Coronary artery (tissue), 2 donors: ENCODE measurements at regions not wholly inside any gene's neighbourhood (a gene's known extent, or its start where the extent isn't known, plus 50 kb on each side); places are given as distances from the start of the nearest gene placed in this dataset.
"Not testable (repeated sequence)": the region's sequence is repeated elsewhere in the genome, so short reads cannot be mapped to it uniquely, and the experiment has no call there.

Experiments used
- DNase-seq: peaks from one replicate; pipeline ENCODE4 v3.0.0-alpha.2; 2017; ENCODE audit warnings: low spot score
- H3K27ac ChIP-seq, 2 donors: fragments of 200-600 bp; sonication (generic); one replicate each; pipeline ENCODE4 v1.5.1; 2016 to 2019
- H3K4me3 ChIP-seq: fragments of 200-600 bp; sonication (generic); 2 replicates; pipeline ENCODE4 v1.5.1; 2016; ENCODE audit warnings: mild to moderate bottlenecking, moderate library complexity
- TF ChIP-seq, protein P1 (sequence below): fragments of 200-600 bp; sonication (generic); IDR thresholded peaks from one replicate; pipeline ENCODE4 v1.5.1; 2019; ENCODE audit warnings: antibody characterized with exemption

DNA sequence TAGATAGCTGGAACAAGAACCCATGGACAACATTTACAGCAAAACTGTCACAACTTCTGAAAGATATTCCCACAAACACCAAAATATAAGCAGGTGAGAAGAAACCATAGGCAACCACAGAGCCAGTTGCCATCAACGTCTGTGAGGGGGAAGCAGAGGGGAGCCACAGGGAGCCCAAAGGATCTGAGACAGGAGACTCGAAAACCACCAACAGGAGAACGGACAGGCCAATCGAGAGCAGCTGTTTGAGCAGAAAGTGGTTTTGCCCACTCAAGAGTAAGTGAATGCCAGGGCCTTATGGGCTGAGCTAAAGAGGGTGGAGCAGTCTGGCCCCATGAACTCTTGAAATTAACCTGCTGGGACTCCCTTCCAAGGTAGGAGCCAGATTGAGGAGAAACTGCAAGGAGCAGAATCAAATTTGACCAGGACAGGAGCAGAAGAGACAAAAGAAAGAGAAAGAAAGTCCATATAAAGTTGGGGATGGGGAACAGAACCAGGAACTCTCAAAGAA lies 195.4 kb downstream of the ANKRD60 start:
- TF ChIP-seq, protein P1, sequence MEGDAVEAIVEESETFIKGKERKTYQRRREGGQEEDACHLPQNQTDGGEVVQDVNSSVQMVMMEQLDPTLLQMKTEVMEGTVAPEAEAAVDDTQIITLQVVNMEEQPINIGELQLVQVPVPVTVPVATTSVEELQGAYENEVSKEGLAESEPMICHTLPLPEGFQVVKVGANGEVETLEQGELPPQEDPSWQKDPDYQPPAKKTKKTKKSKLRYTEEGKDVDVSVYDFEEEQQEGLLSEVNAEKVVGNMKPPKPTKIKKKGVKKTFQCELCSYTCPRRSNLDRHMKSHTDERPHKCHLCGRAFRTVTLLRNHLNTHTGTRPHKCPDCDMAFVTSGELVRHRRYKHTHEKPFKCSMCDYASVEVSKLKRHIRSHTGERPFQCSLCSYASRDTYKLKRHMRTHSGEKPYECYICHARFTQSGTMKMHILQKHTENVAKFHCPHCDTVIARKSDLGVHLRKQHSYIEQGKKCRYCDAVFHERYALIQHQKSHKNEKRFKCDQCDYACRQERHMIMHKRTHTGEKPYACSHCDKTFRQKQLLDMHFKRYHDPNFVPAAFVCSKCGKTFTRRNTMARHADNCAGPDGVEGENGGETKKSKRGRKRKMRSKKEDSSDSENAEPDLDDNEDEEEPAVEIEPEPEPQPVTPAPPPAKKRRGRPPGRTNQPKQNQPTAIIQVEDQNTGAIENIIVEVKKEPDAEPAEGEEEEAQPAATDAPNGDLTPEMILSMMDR = no peak
- no peak for DNase-seq
- Histone ChIP-seq H3K27ac (no peak overlapping the region), H3K4me3 (no peak overlapping the region)

DNA sequence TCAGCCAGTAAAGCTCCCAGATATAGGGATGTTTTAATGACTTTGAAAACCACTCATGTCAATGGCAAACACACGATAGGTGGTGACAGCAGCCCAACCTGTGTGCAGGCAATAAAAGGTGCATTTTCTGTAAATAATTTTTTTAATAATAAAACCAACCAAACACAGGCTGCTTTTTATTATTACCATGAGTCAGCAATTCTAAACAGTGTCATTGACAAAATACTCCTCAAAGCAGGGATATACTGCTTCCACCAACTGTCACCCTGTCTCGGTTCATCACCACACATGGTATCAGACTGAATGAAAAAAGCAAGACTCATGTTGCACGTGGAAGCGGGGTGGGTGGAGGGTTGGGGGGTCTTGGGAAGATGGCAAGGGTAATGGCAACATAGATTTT lies 195.9 kb downstream of the ANKRD60 start:
- H3K27ac ChIP-seq = no peak overlapping the region
- no peak overlapping the region for H3K4me3 ChIP-seq
- no peak for DNase-seq
- TF ChIP-seq, protein P1 = no peak

DNA sequence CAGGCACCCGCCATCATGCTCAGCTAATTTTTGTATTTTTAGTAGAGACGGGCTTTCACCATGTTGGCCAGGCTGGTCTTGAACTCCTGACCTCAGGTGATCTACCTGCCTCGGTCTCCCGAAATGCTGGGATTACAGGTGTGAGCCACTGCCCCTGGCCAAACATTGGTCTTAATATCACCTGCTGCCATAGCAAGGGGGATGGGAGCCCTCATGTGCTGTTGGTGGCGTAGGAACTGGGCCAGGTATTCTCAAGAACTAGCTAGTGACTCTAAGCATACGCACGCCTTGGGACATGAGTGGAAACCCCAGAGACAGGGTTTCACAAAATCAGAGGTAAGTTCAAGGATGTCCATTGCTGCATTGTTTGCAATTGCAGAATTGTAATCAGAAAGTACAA lies 197.1 kb downstream of the ANKRD60 start:
- not testable (repeated sequence) for H3K4me3 ChIP-seq, H3K27ac ChIP-seq
- DNase-seq = peak; percentile 38

DNA sequence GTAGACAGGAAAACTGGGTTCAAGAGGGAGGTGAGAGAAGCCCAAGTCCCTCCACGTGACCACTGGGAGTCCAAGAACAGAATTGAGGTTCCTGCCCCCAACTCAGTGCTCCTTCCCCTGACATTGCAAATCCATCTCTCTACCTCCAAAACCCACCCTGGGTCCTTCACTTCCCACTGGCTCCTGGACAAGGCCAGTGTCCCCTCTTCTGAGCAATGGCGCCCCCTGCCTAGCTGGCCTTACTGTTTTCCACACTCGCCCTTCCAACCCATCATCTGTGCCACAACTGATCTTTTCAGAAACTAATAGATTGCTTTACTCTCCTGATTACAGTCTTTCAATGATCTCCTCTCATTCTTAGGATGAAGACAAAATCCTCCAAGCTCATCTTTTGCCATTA lies 200.3 kb downstream of the ANKRD60 start:
- TF ChIP-seq, protein P1 = no peak
- DNase-seq = no peak
- no peak overlapping the region for H3K27ac ChIP-seq
- H3K4me3 ChIP-seq = no peak overlapping the region

DNA sequence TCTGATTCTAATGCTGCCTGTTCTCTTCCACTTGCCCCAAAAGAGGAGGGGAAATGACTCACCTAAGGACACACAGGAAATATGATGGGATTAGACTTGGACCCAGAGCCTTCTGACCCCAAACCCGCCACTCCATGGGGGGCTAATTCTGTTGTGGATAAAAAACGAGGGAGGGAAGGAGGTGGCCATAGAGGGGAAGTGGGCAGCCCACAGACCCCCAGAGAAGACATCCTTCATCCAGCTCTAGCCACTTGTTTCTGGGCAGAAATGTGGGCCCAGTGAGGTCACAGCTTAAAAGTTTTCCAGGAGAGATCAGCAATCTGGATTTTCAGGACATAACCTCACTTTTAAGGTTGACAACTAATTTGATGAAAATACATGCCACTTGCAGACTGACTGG lies 202.1 kb downstream of the ANKRD60 start:
- DNase-seq = no peak
- Histone ChIP-seq H3K27ac (no peak overlapping the region), H3K4me3 (no peak overlapping the region)
- TF ChIP-seq, protein P1 = no peak

DNA sequence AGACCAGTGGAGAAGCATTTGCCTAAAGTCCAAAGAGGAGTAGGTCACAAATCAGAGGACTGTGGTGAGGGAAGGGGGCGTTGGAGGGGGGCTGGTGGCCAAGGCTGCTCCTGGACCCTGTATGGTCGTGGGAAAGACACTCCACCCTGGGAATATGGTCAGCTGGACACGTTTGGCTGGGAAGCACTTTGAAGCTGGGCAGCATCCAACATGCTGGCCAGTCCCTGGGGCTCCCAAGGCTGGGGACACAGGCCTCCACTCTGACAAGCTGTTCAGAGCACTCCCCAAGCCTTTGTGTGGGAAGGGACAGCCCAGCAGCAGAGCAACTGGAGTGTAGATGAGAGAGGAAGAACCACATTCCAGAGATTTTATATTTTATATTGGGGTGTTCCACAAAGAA lies 203.2 kb downstream of the ANKRD60 start:
- no peak for DNase-seq
- Histone ChIP-seq H3K4me3 (no peak overlapping the region), H3K27ac (no peak overlapping the region)
- TF ChIP-seq, protein P1 = no peak

DNA sequence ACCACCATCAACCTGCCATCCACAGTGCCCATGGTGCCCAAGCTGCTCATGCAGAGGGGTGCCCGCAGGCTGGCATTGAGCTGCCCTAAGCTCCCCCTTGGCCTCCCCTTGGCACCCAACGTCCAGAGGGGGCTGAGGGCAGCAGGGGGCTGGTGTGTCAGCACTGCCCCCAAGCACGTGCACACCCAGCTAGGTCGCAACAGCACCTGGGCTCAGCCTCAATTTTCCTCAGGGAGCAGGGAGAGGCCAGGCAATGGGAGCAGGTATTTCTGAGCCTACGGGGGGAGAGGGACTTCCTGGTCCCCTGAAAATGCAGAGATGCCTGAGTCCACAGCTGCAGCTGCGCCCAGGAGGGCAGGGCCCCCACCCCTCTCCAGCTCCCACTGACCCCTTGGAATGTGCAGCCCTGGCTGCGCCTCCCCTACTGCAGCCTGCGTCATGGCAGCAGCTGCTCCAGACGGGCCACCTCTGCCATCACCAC lies 204.2 kb downstream of the ANKRD60 start:
- TF ChIP-seq, protein P1 = no peak
- Histone ChIP-seq H3K27ac (no peak overlapping the region), H3K4me3 (no peak overlapping the region)
- DNase-seq = peak; percentile 69

DNA sequence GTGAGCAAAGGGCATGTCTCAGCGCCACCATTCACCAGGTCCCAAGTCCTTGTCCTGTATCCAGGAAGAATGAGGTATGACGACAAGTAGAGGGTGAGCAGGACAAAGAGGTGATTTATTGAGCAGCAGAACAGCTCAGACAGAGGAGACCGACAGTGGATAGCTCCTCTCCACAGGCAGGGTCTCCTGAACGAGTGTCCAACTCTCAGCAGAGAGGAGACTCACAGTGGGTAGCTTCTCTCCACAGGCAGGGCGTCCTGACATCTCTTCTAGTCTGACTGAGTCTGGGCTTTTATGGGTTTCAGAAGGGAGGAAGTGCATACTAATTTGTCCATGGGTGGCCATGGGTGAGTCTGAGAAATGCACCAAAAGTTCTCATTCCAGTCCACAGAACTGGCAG lies 204.7 kb downstream of the ANKRD60 start:
- Histone ChIP-seq H3K4me3 (no peak overlapping the region), H3K27ac (no peak overlapping the region)
- TF ChIP-seq, protein P1 = no peak
- peak; percentile 41 for DNase-seq
